ENCODE measurements at regions not wholly inside any gene's neighbourhood (a gene's known extent, or its start where the extent isn't known, plus 50 kb on each side); places are given as distances from the start of the nearest gene placed in this dataset.

DNA sequence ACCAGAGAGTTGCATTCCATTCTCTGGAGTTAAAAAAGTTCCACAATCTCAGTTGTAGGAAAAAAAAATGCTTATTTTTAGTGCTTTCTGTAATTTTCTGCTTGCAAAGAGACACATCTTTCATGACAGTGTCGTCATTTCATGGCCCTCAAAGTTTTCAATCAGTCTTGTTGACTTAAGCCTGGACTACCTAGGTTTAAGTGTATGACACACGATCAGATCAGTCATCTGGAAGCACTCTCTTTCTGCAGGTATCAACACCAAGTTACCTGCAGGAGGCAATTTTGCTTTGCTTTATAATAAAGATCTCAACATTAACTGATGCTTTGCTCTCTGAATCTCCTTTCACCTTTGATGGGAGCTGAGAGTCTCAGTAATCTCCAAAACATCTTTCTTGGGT, 251.6 kb downstream of the BCAT1 start:
- TF ChIP-seq, protein P1, sequence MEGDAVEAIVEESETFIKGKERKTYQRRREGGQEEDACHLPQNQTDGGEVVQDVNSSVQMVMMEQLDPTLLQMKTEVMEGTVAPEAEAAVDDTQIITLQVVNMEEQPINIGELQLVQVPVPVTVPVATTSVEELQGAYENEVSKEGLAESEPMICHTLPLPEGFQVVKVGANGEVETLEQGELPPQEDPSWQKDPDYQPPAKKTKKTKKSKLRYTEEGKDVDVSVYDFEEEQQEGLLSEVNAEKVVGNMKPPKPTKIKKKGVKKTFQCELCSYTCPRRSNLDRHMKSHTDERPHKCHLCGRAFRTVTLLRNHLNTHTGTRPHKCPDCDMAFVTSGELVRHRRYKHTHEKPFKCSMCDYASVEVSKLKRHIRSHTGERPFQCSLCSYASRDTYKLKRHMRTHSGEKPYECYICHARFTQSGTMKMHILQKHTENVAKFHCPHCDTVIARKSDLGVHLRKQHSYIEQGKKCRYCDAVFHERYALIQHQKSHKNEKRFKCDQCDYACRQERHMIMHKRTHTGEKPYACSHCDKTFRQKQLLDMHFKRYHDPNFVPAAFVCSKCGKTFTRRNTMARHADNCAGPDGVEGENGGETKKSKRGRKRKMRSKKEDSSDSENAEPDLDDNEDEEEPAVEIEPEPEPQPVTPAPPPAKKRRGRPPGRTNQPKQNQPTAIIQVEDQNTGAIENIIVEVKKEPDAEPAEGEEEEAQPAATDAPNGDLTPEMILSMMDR (IDR thresholded peaks at IDR 0.05; ENCODE audit: insufficient read depth, low read length, poor library complexity, severe bottlenecking) = no peak
- no peak for TF ChIP-seq EZH2phosphoT487 (conservative IDR thresholded peaks at IDR 0.05; ENCODE audit: low read length)
